AG09309 (cell line): ENCODE measurements at regions not wholly inside any gene's neighbourhood (a gene's known extent, or its start where the extent isn't known, plus 50 kb on each side); places are given as distances from the start of the nearest gene placed in this dataset.
"Not testable (repeated sequence)": the region's sequence is repeated elsewhere in the genome, so short reads cannot be mapped to it uniquely, and the experiment has no call there.

ENCODE experiments used
- DNase-seq: peaks from one replicate; pipeline ENCODE4 v3.0.0-alpha.2; 2010; ENCODE audit warnings: low read depth
- H3K4me3 ChIP-seq: 2 replicates; pipeline ENCODE4 v1.5.1; 2011; ENCODE audit warnings: mild to moderate bottlenecking, low read depth, low read length, moderate library complexity; ENCODE audit not compliant: control insufficient read depth

DNA sequence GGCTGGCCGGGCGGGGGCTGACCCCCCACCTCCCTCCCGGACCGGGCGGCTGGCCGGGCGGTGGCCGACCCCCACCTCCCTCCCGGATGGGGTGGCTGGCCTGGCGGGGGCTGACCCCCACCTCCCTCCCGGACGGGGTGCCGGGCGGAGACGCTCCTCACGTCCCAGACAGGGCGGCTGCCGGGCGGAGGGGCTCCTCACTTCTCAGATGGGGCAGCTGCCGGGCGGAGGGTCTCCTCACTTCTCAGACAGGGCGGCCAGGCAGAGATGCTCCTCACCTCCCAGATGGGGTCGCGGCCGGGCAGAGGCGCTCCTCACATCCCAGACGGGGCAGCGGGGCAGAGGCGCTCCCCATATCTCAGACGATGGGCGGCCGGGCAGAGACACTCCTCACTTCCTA is 965.8 kb upstream of the DEFB115 start:
- not testable (repeated sequence) for H3K4me3 ChIP-seq, DNase-seq

DNA sequence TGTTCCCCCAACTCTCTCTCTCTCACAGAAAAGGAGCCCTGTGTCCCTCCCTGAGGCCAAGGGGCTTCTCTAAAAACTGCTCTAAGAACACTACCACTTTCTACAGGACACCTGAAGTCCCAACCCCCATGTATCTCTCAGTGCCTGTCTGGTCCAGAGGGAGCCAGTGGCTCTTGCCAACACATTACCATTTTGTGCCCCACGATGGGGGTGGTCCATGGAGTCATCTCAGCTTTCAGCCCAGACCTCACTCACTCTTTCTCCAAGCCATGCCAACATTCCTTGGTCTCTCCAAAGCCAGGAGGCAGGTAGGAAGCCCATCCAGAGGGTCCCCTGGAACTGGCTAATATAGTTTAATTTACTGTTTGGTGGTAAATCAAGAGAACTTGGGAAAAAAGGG is 962.1 kb upstream of the DEFB115 start:
- not testable (repeated sequence) for DNase-seq, H3K4me3 ChIP-seq

DNA sequence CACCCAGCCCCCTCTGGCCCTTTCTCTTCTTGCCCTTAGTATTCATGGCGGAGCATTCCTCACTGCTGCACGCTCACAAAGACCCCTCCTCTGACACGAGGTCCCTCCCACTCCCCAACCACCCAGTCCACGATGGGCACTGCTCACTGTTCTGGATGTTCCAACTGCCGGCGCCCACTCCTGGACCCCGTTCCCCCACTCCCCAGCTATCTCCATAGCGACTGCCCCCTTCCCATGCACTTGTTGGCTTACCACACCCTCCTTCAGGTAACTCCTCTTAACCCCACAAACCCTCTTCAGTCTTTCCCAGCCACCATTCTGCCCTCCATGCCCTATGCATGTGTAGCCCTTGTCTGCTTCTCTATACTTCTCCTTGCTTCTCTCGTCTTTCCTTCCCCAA is 961.5 kb upstream of the DEFB115 start:
- H3K4me3 ChIP-seq, DNase-seq: not testable (repeated sequence)

DNA sequence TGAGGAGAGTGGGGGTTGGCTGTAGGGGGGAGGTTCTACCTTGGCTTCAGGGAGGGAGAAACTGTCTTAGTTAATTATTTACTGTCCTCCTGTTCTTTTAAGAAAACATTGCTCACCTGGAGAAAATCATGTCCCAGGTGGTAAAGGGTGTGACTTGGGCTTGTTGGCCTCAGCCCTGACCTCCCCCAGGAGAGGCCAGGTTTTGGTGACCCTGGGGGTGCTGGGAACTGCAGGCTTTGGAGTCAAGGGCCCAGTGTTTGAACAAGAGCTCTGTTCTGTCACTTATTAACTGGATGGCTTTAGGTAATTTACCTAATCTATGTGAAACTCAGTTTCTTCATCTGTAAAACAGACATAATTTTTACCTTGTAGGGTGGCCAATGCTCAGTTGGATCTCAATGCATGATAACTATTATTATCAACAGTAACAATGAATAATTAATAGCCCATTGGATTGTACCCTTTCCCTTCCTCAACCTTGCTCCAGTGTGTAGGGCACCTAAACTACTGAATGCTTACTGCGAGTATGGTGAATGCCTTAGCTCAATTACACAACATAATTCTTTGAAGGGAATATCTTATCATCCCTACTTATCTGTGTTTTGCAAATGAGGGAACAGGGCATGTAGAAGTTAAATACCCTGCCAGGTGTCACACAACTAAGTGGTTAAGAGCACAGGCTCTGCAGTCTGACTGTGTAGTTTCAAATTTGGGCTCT is 959.4 kb upstream of the DEFB115 start:
- H3K4me3 ChIP-seq, DNase-seq: not testable (repeated sequence)

DNA sequence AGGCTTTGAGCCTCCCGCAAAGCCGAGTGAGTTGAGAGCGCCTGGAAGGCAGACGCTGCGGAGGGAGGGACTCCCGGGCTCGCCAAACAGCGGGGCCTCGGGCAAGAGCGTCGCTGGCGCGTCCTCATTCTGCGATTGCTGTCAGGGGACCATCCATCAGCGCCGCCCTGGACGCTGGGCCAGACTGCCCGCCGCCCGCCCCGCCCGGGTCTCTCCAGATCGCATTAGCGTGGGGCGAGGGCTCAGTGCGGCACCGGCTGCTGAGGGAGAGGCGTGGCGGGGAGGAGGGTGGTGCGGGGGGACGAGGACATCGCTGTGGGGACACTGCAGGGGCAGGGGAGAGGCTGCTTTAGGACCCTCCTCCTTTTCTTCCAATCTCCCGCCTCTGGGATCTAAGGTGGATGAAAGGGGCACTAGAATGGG is 957.2 kb upstream of the DEFB115 start:
- H3K4me3 ChIP-seq, DNase-seq: not testable (repeated sequence)

DNA sequence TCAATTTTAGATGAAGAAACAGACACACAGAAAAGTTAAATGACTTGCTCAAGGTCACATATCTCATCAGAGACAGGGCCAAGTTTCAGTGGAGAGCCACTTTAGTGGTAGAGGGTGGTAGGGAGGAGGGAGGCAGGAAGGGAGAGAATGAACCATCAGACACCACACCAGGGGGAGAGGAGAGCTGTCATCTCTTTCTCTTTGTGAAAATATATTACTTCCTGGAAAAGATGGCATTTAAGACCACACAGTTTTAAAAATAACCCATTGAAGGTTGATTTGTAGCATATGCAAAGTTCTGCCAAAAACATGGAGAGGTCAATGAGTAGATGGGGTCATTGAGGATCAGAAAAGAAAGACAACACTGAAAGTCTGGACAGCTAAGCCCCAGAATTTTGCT is 954.7 kb upstream of the DEFB115 start:
- not testable (repeated sequence) for H3K4me3 ChIP-seq, DNase-seq

DNA sequence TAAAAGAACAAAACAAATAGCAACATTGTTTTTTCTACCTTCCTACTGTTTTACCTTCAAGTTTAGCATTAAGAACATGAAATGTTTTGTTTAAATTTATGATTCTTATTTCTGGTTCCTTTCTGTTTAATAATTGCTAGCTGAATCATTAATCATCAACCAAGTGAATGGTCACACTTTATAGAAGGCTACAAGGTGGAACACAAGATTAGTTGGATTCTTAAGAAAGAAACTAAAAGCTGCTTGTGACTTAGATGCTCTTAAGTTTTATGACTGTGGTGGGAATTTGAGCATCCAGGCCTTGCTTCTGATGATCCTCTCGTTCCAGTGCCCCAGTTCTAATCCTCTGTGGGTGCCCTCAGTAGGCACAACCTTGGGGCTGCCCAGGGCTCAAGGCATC is 947.5 kb upstream of the DEFB115 start:
- H3K4me3 ChIP-seq, DNase-seq: not testable (repeated sequence)

DNA sequence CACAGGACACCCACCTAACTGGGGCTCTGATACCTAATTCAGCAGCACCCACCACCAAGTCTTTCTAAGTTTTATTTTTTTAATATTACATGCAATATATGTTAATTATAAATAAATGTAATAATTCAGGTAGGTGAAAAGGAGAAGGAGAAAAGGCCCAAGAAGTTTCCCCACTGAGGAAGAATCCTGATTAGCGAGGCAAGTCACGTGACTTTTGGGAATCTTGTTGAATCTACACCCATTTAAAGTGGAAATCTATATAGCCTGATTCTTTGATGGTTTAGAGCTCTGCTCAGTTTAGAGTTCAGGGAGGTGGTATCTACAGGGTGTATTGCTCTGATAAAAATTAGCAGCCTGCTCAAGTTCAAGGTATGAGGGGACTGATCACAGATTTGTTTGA is 947.1 kb upstream of the DEFB115 start:
- not testable (repeated sequence) for DNase-seq, H3K4me3 ChIP-seq

DNA sequence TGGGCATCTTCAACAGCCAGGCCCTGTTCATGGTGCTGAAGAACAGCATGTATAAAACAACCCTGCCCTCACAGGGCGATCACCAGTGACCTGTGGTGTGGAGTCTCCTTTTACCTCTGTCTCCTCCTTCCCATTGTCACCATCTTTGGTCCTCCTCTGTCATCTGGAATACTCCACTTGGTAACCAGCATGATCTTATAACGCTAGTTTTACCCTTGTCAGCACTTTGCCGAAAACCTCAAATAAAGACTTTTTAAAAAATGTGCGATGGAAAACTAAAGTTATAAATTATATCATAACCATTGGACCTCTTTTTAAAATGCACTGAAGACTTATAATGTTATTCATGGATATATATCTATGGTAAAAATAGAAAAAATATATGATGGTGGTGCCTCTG is 945.2 kb upstream of the DEFB115 start:
- not testable (repeated sequence) for DNase-seq

DNA sequence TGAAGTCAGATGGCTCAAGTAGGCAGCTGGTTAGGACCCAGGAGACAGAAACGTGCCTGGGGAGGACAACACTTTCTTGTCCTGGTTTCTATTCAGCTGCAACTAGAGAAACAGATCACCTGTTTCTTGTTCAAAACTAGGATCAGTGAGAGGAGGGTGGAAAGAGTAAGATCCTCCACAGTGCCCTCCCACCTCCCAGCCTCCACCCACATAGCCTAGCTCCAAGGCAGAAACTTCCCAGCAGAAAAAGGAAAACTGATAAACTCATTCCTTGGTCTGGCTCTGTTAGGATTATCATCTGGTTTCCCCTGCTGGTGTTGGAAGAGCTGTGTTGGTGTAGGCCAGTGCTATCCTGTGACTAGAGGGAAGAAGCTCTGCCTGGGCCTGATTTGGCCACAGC is 943.8 kb upstream of the DEFB115 start:
- not testable (repeated sequence) for H3K4me3 ChIP-seq, DNase-seq

More for the DNA sequence above, 945.2 kb upstream of the DEFB115 start:
- H3K4me3 ChIP-seq: not testable (repeated sequence)

DNA sequence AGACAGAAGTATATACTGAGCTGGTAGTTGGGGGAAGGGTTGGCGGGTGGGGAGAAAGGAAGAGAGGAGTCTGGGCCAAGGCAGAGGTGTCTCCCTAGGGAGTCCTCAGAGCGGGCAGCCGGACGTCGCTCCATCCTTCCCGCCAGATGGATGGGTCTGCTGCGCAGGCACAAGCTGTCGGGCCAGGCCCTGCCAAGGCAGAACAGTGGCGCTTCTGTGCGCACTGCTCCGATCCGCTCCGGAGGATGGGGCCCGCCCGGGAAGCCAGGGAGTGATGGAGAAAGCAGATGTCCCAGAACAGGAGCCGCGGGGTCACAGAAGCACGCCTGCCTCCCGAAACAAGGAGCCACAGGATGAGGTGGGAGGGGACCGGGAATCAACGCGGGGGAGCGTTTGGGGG is 941.4 kb upstream of the DEFB115 start:
- not testable (repeated sequence) for DNase-seq, H3K4me3 ChIP-seq

DNA sequence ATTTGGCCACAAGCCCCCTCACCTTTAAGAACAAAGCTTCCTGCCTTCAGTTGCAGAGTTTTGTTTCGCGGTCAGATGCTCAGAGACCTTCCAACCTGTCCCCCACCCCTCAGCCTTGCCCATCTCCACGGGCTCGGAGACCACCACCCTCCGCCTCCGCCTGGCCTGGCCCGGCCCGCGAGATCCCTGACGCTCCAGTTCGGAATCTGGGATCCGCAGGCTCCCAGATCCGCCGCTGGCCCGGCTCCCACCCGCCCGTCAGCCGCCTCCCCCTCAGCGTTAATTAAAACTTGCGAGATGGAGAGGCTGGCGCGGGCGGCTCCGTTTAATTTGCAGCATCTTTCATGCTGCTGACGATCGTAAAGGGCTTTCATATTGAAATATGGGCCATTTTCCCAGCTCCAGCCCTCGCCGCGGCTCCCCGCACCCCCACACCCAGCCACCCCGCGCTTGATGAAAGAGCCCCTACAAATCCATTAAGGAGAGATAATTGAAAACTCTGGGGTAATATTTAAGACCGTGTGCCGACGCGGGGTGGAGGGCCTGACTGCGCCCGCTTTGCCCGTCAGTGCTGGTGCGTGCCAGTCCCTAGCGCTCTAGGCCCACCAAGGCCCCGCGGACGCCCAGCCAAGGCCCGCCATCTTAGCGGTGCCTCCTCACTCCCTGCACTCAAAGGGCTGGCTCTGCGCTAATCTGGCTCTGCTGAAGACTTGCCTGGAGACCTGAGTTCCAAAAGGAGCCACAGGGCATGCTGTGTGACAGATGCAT is 940.7 kb upstream of the DEFB115 start:
- not testable (repeated sequence) for DNase-seq, H3K4me3 ChIP-seq

DNA sequence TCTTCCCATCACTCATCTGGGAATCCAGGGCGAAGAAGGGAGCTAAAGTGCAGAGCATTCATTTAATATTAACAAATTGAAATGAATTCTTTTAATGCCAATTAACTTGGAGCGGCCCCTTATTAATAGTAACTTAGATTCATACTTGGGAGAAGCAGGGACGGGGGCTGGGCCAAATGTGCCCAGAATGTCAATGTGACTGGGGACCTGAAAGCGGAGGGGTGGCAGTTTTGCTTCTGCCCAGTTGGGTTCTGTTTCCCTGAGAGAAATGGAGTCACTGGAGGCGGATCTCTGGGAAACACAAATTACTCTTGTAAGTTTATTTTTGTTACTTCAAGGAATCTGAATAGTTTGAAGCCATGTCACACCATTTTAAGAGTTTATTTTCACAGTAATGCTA is 923.7 kb upstream of the DEFB115 start:
- DNase-seq: not testable (repeated sequence)

DNA sequence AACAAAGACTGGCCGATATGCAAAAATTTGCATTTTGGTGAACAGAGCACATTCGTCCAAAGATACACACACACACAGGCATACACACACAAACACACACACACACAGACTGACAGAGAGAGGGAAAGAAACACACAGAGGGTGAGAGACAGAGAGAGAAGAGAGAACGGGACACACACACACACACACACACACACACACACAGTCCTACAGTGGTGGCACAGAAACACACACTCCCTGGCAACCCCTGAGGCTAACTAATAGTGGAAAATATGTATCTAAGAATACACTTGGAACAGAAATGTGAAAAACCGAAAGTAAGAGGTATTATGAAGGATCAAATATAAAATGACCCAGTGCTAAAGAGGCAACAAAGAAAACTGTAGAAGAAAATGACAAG is 919.9 kb upstream of the DEFB115 start:
- H3K4me3 ChIP-seq, DNase-seq: not testable (repeated sequence)

More for the DNA sequence above, 923.7 kb upstream of the DEFB115 start:
- H3K4me3 ChIP-seq: not testable (repeated sequence)

DNA sequence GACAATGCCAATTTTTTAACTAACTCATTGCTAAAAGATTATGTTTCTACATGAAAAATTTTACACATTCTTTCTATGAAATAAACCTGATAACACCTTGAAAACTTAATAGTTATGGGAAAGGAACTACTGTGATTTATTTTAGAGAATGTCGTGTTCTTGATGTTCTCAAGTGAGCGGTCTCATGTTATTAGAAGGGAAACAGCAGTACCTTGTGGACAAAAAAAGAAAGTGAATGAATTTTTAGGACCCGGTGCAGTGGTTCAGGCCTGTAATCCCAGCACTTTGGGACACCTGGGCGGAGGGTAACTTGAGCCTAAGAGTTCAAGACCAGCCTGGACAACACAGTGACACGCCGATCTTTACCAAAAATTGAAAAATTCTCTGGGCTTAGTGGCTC is 908.5 kb upstream of the DEFB115 start:
- not testable (repeated sequence) for DNase-seq

More for the DNA sequence above, 908.5 kb upstream of the DEFB115 start:
- not testable (repeated sequence) for H3K4me3 ChIP-seq
